PC-3 (cell line): ENCODE measurements at regions not wholly inside any gene's neighbourhood (a gene's known extent, or its start where the extent isn't known, plus 50 kb on each side); places are given as distances from the start of the nearest gene placed in this dataset.

Experiments used
- ATAC-seq: fragments of 200-7000 bp; cut with Tn5 transposase; 2 replicates; pipeline ENCODE4 v1.9.1; 2020; ENCODE audit warnings: mild to moderate bottlenecking, moderate library complexity
- BruUV-seq: library from RNA; stranded (reverse); fragments of 400-500 nt; replicated peaks from 2 replicates; lab custom pipeline; 2021; lab: Mats Ljungman, UMichigan
- CTCF ChIA-PET: fragments of 300-600 bp; sonication (Branson Sonifier 250); formaldehyde crosslinking; loops from one replicate; lab custom pipeline; 2022; ENCODE audit warnings: antibody characterized with exemption; lab: Charles Lee
- POLR2A ChIA-PET: fragments of 300-600 bp; sonication (Branson Sonifier 250); formaldehyde crosslinking; loops from one replicate; lab custom pipeline; 2022; ENCODE audit warnings: antibody characterized with exemption; ENCODE audit not compliant: unreplicated experiment; lab: Charles Lee
- DNase-seq: peaks from one replicate; pipeline ENCODE4 v3.0.0-alpha.2; 2015
- H2AFZ ChIP-seq: fragments of 300-600 bp; sonication (generic); 2 replicates; pipeline ENCODE4 v1.6.0; 2016; ENCODE audit warnings: antibody characterized with exemption, low read length
- H3F3A ChIP-seq: fragments of 300-600 bp; sonication (generic); one replicate; pipeline ENCODE4 v1.6.0; 2017; ENCODE audit warnings: antibody characterized with exemption, low read length, control low read depth, mild to moderate bottlenecking; ENCODE audit not compliant: unreplicated experiment
- H3K27ac ChIP-seq: fragments of 300-600 bp; sonication (generic); 2 replicates; pipeline ENCODE4 v1.5.1; 2016; ENCODE audit warnings: mild to moderate bottlenecking, low read length
- H3K27me3 ChIP-seq: fragments of 300-600 bp; sonication (generic); 2 replicates; pipeline ENCODE4 v1.6.1; 2016; ENCODE audit warnings: low read length, mixed read lengths
- H3K36me3 ChIP-seq: fragments of 300-600 bp; sonication (generic); 2 replicates; pipeline ENCODE4 v1.6.1; 2016; ENCODE audit warnings: low read depth, mixed run types, low read length, mixed read lengths
- H3K4me1 ChIP-seq: fragments of 300-600 bp; sonication (generic); 2 replicates; pipeline ENCODE4 v1.5.1; 2016; ENCODE audit warnings: low read length; ENCODE audit not compliant: insufficient read depth
- H3K4me2 ChIP-seq: fragments of 300-600 bp; sonication (generic); 2 replicates; pipeline ENCODE4 v1.6.0; 2016; ENCODE audit warnings: low read length
- H3K4me3 ChIP-seq: fragments of 300-600 bp; sonication (generic); 2 replicates; pipeline ENCODE4 v1.5.1; 2016; ENCODE audit warnings: mild to moderate bottlenecking, low read length, mixed read lengths
- H3K79me2 ChIP-seq: fragments of 300-600 bp; sonication (generic); 2 replicates; pipeline ENCODE4 v1.6.1; 2017; ENCODE audit warnings: low read length, mixed read lengths
- H3K9ac ChIP-seq: fragments of 300-600 bp; sonication (generic); 2 replicates; pipeline ENCODE4 v1.6.0; 2016; ENCODE audit warnings: mild to moderate bottlenecking, low read length
- H3K9me2 ChIP-seq: fragments of 300-600 bp; sonication (generic); replicated peaks from 2 replicates; pipeline ENCODE4 v1.6.1; 2016; ENCODE audit warnings: mixed run types, low read length, mixed read lengths
- H3K9me3 ChIP-seq: fragments of 300-600 bp; sonication (generic); 2 replicates; pipeline ENCODE4 v1.6.1; 2016; ENCODE audit warnings: low read length, mixed read lengths
- H4K20me1 ChIP-seq: fragments of 300-600 bp; sonication (generic); 2 replicates; pipeline ENCODE4 v1.6.1; 2016; ENCODE audit warnings: low read length, mixed read lengths
- CTCF ChIP-seq: fragments of 300-600 bp; sonication (generic); conservative IDR thresholded peaks from 2 replicates; pipeline ENCODE4 v1.5.1; 2017; ENCODE audit warnings: antibody characterized with exemption, low read depth, mild to moderate bottlenecking, low read length
- EZH2 ChIP-seq: fragments of 300-600 bp; sonication (generic); IDR thresholded peaks from one replicate; pipeline ENCODE4 v1.6.1; 2017; ENCODE audit warnings: antibody characterized with exemption, mild to moderate bottlenecking, low read length; ENCODE audit not compliant: unreplicated experiment
- EZH2phosphoT487 ChIP-seq: fragments of 300-600 bp; sonication (generic); IDR thresholded peaks from 2 replicates; pipeline ENCODE4 v1.6.1; 2018; ENCODE audit warnings: mild to moderate bottlenecking, antibody characterized with exemption, low read length, borderline replicate concordance
- intact Hi-C: fragments of 100-400 bp; cut with micrococcal nuclease; formaldehyde crosslinking; loops from 2 replicates; pipeline ENCODE4 v1.9.0; 2023

GRCh38 chr2:8595428-8595805 is 86.4 kb upstream of the ID2 start:
- H3K79me2 ChIP-seq = no peaks in the 10 kb centered on the region
- no peak overlapping the region for H3K4me3 ChIP-seq
- TF ChIP-seq EZH2 (no peak), CTCF (no peak), EZH2phosphoT487 (no peak)
- ATAC-seq (no peak), DNase-seq (no peak)
- no peak overlapping the region for H3K27ac ChIP-seq
- H3K27me3 ChIP-seq = no peaks in the 10 kb centered on the region
- intact Hi-C loops = no loop called here
- no peaks in the 10 kb centered on the region for H3K36me3 ChIP-seq
- H3K4me1 ChIP-seq = peaks cover 22% of the 10 kb centered on the region
- ChIA-PET POLR2A (no interaction called here), CTCF (no interaction called here)
- no peak overlapping the region for H2AFZ ChIP-seq
- H3K4me2 ChIP-seq = no peak overlapping the region
- H3K9ac ChIP-seq = no peak overlapping the region
- no peaks in the 10 kb centered on the region for H3K9me2 ChIP-seq
- H3F3A ChIP-seq = no peaks in the 10 kb centered on the region
- no peaks in the 10 kb centered on the region for H3K9me3 ChIP-seq
- H4K20me1 ChIP-seq = no peaks in the 10 kb centered on the region
- no TSS peak for BruUV-seq

GRCh38 chr2:8595811-8596600 is 85.8 kb upstream of the ID2 start:
- H3K9me3 ChIP-seq = no peaks in the 10 kb centered on the region
- H2AFZ ChIP-seq = no peak overlapping the region
- H3K9ac ChIP-seq = no peak overlapping the region
- H3K4me3 ChIP-seq = no peak overlapping the region
- H3K27ac ChIP-seq = no peak overlapping the region
- H3F3A ChIP-seq = no peaks in the 10 kb centered on the region
- no peak for ATAC-seq
- DNase-seq = no peak
- H3K27me3 ChIP-seq = no peaks in the 10 kb centered on the region
- BruUV-seq = no TSS peak
- TF ChIP-seq EZH2 (no peak), CTCF (no peak), EZH2phosphoT487 (no peak)
- H4K20me1 ChIP-seq = no peaks in the 10 kb centered on the region
- ChIA-PET CTCF (no interaction called here), POLR2A (no interaction called here)
- no peak overlapping the region for H3K4me2 ChIP-seq
- peaks cover 17% of the 10 kb centered on the region for H3K4me1 ChIP-seq
- intact Hi-C loops = no loop called here
- H3K79me2 ChIP-seq = no peaks in the 10 kb centered on the region
- no peaks in the 10 kb centered on the region for H3K36me3 ChIP-seq
- no peaks in the 10 kb centered on the region for H3K9me2 ChIP-seq

GRCh38 chr2:8597094-8597493 is 84.8 kb upstream of the ID2 start:
- H2AFZ ChIP-seq = no peak overlapping the region
- DNase-seq = no peak
- no peaks in the 10 kb centered on the region for H4K20me1 ChIP-seq
- BruUV-seq = no TSS peak
- TF ChIP-seq EZH2 (no peak), CTCF (no peak), EZH2phosphoT487 (no peak)
- H3K36me3 ChIP-seq = no peaks in the 10 kb centered on the region
- no peaks in the 10 kb centered on the region for H3K9me3 ChIP-seq
- intact Hi-C loops = no loop called here
- peaks cover 13% of the 10 kb centered on the region for H3K4me1 ChIP-seq
- H3K79me2 ChIP-seq = no peaks in the 10 kb centered on the region
- no peaks in the 10 kb centered on the region for H3K9me2 ChIP-seq
- H3F3A ChIP-seq = no peaks in the 10 kb centered on the region
- no peak overlapping the region for H3K27ac ChIP-seq
- POLR2A ChIA-PET = no interaction called here
- no peak overlapping the region for H3K9ac ChIP-seq
- ATAC-seq = no peak
- no peak overlapping the region for H3K4me2 ChIP-seq
- CTCF ChIA-PET = no interaction called here
- no peak overlapping the region for H3K4me3 ChIP-seq
- no peaks in the 10 kb centered on the region for H3K27me3 ChIP-seq
